CD4-positive, alpha-beta T cell treated with Interleukin-17A for 4 hours (primary cell): ENCODE measurements at regions not wholly inside any gene's neighbourhood (a gene's known extent, or its start where the extent isn't known, plus 50 kb on each side); places are given as distances from the start of the nearest gene placed in this dataset.

Experiments
- DNase-seq: peaks from one replicate; pipeline ENCODE4 v3.0.0-alpha.2; 2020; ENCODE audit warnings: mixed read lengths

DNA sequence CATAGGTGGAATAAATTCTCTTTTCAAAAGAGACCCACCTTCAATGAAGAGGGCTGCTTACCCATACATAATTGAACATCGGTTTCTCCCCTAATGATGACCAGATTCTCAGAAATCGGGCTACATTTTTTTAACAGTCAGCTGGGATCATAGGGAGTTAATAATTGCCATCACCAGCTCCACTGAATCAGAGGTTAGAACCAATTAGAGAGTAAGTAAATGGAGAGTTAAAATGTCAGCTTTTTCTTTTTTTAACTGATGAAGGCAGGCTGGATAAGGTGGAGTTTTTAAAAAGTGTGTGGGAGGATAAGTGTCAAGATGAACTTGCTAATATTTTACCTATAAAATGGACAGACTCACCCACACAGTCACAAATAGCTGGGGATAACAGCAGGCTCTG is 584.5 kb upstream of the NR3C2 start:
- DNase-seq, result no peak

DNA sequence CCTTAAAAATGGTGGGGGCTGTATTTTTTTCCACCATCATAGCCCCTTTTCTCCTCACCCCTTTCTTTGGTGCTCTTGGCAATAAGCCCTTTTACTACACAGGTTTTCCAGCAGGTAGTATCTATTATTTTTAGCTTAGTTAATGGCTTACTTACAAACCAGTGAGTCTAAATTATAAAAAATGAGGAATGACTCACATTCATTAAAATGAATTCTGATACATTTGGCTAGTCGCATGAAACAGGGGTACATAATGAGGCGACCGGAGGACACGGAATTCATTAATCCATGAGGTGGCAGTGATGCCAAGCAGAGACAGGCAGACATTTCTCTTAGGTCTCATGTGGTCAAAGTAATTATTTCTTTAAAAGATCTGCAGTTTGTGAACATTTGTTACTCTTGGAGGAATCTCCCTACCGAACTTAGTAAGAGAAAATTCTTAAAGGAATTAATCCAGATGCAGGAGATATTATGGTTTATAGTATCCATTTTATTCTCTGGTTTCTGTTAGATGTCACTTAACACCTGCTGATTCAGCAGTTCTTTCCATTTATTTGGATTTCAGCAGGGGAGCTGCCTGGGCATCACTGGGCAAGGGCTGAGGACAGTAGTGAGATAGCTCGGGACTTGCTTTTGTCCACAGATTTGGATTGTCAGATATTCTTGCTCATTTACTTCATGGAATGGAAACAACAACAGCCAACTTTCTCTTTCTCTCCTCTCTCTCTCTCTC is 575.0 kb upstream of the NR3C2 start:
- DNase-seq, result no peak

DNA sequence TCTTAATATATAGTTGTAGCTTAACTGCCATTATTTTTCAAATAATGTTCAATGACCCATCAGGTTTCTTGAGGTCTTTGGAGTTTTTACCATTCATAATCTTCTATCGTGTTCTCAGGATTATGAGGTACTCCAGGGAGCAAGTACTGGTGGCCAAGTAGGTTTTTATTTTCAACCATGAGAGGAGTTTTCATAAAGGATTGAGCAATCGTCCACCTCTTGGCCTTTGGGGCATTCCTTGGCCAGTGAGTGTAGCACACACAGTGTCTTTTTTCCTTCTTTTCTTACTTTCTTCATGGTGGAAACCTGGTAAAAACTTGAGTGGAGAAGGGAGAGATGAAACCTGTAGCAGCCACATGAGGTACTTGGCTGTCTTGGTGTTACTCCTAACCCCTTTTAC is 567.0 kb upstream of the NR3C2 start:
- DNase-seq, result no peak

DNA sequence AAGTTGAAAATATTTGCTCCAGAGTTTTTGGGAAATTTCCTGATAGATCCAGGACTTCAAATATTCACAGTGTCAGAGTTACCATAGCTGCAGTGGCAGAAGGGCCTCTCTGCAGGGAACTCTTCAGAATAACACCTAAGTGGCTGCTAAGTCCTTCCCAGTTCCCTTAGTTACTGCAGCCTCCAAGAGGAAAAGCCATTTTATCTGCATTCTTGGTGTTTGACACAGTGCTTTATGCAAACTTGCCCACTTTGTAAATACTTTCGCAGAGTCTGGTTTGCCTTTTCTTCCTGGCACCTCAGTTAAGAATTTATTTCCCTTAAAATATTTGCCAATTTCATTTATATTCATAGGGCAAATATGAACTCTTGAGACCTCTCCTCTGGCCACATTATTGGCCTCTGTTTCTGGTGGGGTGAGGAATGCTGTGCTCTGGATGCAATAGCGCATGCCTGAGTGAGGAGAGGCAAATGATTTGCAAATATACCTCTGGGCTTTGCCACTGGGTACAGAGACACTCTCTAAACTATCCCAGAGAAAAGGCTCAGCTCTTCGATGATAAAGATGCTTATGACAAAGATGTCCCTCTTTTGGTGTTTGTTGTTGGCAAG is 566.3 kb upstream of the NR3C2 start:
- no peak for DNase-seq

DNA sequence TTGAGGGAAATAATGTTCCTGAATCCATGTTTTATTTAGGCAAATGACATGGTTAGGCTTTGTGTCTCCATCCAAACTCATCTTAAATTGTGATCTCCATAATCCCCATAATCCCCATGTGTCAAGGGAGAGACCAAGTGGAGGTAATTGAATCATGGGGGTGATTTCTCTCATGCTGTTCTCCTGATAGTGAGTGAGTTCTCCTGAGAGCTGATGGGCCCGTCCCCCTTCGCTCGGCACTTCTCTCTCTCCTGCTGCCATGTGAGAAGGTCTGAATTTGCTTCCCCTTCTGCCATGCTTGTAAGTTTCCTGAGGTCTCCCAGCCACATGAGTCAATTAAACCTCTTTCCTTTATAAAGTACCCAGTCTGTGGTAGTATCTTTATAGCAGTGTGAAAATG is 563.0 kb upstream of the NR3C2 start:
- no peak for DNase-seq

DNA sequence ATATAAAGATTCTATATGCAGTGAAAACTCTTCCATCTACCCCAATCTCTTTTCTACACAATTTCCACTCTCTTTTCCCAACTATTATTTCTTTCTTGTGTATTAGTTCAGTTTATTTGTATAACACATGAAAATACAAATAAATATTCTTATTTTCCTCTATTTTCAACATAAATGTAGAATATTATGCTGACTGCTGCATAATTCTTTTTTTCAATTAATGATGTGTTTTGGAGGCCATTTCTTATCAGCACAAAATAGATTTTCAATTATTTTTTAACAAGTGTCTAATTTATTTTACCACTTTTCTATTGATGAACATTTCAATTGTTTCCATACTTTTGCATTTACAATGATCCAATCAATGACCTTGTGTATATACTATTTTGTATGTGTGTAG is 557.7 kb upstream of the NR3C2 start:
- no peak for DNase-seq

DNA sequence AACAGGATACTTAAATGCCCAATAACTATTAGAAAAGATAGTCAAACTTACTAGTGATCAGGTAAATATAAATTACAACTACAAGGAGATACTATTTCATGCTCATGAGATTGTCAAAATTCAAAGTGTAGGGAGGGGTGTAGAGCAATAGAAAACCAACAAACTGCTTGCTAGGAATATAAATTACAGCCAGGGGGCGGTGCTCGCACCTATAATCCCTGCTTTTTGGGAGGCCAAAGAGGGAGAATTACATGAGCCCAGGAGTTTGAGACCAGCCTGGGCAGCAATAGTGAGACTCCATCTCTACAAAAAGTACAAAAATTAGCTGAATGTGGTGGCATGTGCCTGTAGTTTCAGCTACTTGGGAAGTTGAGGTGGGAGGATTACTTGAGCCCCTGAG is 556.5 kb upstream of the NR3C2 start:
- DNase-seq, result no peak

DNA sequence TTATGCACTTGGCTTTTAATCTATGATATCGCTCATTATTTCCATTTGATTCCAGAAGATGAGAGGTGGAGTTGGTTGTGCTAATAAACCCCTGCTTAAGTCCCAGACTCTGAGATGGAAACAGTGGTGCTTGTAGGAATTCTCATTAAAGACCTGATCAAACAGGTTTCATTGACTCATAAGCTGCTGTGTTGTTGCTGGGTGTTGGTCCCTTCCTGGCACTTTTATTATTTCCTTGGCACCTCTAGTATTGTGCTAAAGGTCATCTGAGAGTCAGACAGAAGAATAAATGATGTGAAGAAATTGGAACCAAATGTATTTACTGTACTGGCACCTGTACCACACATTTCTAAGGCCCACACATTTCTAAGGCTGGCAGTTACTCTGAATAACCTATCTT is 544.7 kb upstream of the NR3C2 start:
- DNase-seq, result no peak

DNA sequence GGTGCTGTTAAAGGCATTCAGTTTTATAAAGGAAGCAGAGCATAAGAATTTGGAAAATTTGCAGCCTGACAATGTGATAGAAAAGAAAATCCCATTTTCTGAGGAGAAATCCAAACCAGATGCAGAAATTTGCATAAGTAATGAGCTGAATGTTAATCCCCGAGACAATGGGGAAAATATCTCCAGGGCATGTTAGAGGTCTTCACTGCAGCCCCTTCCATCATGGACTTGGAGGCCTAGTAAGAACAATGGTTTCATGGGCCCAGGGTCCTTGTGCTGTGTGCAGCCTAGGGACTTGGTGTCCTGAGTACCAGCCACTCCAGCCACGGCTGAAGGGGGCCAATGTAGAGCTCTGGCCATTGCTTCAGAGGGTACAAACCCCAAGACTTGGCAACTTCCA is 542.7 kb upstream of the NR3C2 start:
- no peak for DNase-seq

DNA sequence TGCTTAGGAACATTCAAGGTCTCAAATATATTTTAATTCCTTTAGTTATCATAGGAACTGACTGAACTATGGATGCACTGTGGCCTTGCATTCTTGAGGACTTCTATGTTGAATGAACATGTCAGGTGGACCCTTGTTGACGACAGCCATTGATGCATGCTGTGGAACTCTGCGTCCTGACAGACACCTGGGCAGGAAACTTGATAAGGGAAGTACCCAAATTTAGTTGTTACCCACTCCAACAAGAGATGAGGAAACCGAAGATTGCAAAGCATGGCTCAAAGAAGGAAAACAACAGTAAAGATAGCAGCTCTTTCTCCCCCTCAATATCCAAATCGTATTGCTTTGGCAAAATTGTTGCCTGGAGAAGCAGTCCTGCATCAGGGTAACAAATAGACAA is 540.0 kb upstream of the NR3C2 start:
- no peak for DNase-seq

DNA sequence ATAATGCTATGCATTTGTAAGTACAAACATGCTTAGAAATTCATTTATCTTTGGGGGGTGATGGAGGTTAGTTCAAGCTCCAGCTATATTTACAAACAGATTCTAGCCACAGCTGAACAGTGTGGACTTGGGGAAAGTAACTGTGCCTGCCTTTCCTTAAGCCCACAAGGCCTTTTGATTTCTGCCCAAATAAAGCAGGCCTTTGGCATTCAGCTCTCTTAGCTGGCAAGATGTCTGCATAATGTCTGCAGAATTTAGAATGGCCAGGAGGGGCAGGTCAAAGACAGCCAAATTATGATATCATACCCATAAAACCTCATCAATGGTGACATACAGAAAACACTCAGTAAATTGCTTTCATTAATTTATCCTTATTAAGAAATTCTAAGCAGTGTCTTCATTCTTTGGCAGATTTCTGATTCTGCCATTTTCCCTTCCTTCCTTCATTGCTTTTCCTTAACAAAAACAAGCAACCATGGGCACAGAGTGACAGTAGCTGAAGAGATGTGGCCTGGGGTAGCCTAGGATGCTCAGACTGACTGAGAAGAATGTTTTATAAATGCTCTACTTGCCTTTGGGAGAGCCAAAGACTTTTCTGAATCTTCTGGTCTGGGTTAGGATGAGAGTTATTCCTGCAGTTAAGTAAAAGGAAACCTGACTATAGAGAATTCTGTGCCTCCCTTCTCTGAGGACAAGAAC is 538.7 kb upstream of the NR3C2 start:
- no peak for DNase-seq

DNA sequence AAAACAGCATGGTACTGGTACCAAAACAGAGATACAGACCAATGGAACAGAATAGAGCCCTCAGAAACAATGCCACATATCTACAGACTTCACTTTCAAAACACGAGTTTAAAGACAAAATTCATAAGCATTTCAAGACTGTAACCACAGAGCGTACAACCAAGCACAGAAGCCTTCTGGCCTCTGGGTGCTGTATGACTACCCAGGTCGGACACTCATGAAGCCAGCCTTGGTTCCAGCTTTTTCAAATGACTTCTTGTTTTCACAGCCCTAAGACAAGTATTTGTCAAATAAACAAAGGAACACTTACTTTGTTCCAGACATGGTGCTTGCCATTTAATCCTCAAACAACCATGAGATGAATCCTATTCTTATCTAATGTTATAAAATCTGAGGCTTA is 536.1 kb upstream of the NR3C2 start:
- DNase-seq, result no peak

DNA sequence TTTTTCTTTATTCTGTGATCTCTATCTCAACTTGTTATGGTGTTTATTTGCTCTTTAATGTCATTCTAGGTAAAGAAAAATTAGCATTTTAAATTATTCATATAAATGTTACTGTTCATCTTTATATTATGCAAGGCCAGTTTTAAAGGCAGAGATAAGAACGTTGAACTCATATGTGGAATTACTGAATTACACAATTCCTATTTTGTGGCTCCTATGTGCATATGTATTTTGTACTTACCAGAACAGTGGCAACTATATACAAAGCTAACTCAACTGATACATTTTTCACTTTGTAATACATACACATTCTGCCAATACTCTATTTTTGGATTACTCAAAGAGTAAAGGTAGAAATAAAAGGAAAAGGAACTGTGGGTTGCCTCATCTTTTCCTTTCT is 533.2 kb upstream of the NR3C2 start:
- no peak for DNase-seq

DNA sequence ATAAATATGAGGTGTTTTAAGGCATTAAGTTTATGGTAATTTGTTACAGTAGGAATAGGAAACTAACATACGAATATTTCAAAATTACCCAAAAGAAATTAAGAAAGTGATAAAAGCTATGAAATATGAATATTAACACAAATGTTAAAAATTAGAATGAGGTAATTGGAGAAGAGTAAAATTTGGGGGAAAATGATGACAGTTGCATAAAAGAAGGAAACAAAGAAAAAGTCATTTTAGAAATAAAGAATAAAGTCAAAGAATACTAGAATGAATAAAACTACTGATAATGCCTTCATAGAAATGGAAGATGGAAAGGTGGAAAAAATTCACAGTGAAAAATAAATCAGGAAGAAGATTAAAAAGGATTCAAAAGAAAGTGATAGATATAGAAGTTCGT is 522.9 kb upstream of the NR3C2 start:
- no peak for DNase-seq

DNA sequence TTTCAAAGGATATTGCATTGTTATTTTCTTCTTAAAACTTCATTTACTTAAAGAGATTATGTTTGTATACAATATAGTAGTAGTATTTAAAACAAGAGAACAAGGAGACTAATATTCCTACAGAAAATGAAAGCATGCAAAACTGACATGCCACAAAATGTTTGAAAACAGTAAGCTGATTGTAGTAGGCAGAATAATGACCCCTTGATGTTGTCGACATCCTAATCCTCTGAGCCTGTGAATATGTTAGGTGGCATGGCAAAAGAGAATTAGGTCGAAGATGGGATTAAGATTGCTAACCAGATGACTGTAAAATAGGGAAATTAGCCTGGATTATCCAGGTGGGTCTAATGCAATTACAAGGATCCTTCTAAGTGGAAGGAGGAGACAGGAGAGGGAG is 522.2 kb upstream of the NR3C2 start:
- no peak for DNase-seq

DNA sequence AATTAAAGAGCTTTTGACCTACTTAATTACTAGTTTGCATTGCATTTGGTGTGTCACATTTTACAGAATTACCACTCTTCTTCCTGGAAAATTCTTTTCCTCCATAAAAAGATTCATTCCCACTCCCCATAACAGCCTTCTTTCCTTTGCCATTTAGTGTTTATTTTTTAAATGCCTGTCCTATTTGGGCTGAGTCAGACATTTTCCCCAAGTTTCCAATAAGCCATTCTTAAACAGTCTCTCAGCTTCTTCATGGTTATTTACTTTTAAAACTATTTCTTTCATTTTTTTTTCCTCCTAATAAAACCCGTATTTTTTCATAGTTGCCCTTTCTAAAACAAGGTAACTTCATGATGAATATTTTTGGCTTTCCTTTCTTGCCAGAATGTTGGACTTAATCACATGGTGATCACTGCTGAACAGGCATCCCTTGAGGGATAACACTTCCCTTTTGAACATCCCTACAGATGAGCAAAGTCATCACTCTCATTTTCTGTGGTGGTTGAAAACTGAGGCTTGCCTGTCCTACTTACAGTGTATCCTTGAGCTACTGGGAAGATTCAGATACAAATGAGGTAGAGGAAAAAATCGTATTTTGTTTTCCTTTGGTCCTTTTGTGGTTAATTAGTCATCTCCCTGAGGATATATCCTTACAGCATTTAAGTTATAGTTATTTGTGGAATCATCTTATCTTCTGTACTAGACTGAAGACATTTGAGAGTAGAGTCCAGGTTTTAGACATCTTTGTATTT is 520.5 kb upstream of the NR3C2 start:
- DNase-seq, result no peak

DNA sequence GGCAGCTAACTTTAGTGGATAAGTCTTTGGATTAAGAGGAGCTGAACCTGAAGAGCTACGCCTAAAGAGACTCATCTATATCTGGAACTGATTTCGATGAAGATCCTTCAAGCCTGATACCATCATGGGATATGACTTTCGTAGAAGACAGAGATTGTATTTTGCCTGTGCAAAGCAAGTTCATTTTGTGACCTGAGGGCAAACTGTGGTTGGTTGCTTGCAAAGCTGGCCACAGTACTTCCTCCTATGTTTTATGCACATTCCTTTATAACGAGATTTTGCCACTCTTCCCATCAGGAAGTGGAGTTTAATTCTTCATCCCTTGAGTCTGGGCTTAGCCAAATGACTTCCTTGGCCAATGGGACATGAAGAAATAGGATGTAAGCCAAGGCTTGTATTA is 519.3 kb upstream of the NR3C2 start:
- no peak for DNase-seq

DNA sequence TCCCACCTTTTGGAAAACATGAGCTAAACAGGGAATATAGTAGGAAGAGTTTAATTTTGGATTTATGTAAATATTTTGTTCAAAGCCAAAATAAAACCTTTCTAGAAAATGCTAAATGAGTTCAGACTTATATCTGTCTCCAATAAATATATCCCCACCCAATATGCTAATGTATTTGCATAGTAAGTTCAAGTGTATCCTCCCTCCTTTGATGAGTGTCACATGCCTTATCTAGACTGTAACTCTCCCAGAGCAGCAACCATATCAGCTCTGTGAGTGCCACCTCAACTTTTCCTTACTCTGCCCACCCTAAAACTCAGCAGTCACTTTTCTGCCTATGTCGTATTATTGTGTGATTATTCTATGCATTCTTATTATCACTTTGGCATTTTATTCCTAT is 516.1 kb upstream of the NR3C2 start:
- DNase-seq, result no peak

DNA sequence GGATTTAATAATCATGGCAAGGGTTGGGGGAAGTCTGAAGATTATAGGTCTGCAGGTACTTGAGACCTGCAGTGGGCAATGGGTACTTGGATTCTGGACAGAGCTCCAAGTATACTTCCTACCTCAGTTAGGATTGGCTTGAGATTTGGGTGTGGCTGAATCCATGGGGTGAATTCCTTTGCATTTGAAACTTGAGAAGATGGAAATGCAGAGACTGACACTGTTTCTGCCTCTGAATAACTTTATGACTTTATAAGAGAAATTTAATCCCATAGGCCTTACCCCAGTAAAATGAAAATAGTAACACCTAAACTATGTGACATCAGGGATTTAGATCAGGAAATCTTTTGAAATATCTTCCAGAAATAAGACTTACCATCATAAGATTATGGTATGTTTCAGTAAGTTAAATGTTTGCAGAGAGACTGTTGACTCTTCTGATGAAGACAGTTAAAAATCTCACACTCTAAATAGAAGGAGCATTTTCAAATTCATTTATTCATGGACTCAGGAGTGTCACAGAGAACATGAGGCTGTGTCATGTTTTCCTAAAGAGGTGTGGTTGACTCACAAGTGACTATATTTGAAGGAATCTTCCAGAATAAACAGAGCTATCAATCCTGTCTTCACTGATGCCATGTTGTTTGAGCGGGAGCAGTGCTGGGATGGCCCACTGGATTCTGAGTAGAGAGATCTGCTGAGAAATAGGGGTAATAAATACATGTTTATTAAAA is 513.5 kb upstream of the NR3C2 start:
- no peak for DNase-seq

DNA sequence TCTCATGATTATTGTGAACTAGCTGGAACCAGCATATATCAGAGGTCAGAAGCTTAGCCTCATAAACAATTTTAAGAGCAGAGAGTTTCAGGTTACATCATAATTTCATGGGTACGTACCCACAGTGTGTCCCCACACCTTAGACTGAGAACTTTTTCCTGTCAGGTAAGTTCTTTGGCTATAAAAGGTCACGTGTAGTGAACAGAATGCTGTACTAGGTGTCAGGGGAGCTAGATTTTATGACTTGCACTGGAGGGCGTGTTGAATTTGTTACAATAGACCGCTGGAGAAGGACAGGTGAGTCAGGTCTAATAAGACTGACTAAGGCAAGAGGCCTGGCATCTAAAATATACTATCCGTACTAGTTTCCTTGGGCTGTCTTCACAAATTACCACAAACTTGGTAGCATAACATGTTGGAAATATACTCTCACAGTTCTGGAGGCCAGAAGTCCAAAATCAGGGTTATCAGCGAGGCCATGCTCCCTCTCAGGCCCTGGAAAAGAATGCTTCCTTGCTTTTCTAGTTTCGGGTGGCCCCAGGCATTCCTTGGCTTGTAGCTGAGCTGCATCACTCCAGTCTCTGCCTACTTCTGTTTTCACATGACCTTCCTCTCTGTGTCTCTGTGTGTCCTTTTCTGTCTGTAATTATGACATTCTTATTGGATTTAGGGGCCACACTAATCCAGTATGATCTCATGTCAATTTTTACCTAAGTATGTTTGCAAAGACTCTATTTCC is 512.0 kb upstream of the NR3C2 start:
- no peak for DNase-seq

DNA sequence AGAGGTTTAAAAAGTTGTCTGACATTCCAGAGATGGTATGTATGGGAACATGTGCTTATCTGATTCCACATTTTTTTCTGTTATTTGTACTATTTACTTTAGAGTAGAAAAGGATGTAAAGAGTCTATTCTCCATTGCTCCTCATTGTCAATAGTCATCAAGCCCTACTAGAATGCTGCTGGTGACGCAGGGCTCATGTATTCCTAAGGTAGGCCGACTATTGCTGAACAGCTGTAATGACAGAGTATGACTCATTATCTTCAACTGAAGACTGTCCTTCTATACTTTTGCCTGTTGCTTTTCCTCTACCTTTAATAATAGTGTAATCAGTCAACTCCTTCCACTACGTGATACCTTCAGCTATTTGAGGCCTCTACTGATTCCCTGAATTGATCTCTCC is 509.1 kb upstream of the NR3C2 start:
- DNase-seq, result no peak

DNA sequence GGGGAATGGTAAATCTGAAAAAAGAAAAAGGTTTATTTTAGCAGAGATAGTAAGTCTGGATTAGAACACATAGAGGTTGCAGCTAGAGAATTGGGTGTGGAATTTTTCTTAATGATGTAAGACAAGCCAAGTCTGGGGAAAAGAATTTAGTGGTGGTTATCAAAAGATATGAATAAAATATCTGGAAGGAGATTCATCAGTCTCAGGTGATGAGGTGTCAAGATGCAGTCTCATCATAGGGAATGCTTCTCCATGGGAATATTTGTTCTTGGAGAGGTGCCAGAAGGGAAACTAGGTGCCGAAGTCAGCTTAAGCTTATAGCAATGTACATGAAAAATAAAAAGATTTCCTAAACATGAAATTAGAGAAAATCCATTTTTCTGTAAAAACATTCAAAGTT is 504.1 kb upstream of the NR3C2 start:
- DNase-seq, result no peak
